GM23338 (cell line): ENCODE measurements at regions not wholly inside any gene's neighbourhood (a gene's known extent, or its start where the extent isn't known, plus 50 kb on each side); places are given as distances from the start of the nearest gene placed in this dataset.

Source experiments
- ATAC-seq: fragments of 200-7000 bp; cut with Tn5 transposase; 3 replicates; pipeline ENCODE4 v1.9.1; 2020
- DNase-seq: peaks from one replicate; pipeline ENCODE4 v3.0.0-alpha.2; 2015; ENCODE audit warnings: low spot score
- H2AFZ ChIP-seq: fragments of 200-600 bp; sonication (generic); 2 replicates; pipeline ENCODE4 v1.8.0; 2016; ENCODE audit warnings: antibody characterized with exemption, mild to moderate bottlenecking, moderate library complexity
- H3F3A ChIP-seq: fragments of 200-600 bp; sonication (generic); replicated peaks from 2 replicates; pipeline ENCODE4 v1.8.0; 2017; ENCODE audit warnings: antibody characterized with exemption, mixed run types, low read depth
- H3K27ac ChIP-seq: fragments of 200-600 bp; sonication (generic); 2 replicates; pipeline ENCODE4 v1.6.1; 2016; ENCODE audit warnings: low read depth
- H3K27me3 ChIP-seq: fragments of 200-600 bp; sonication (generic); 2 replicates; pipeline ENCODE4 v1.8.0; 2016; ENCODE audit warnings: mild to moderate bottlenecking, mixed run types, moderate library complexity; ENCODE audit not compliant: insufficient read depth
- H3K36me3 ChIP-seq: fragments of 200-600 bp; sonication (generic); 2 replicates; pipeline ENCODE4 v1.8.0; 2016; ENCODE audit warnings: mild to moderate bottlenecking; ENCODE audit not compliant: insufficient read depth
- H3K4me1 ChIP-seq: fragments of 200-600 bp; sonication (generic); 2 replicates; pipeline ENCODE4 v1.8.0; 2016; ENCODE audit warnings: mild to moderate bottlenecking, moderate library complexity; ENCODE audit not compliant: insufficient read depth
- H3K4me2 ChIP-seq: fragments of 200-600 bp; sonication (generic); 2 replicates; pipeline ENCODE4 v1.7.1; 2017; ENCODE audit warnings: mixed run types
- H3K4me3 ChIP-seq: fragments of 200-600 bp; sonication (generic); 2 replicates; pipeline ENCODE4 v1.6.1; 2016; ENCODE audit warnings: mixed run types
- H3K79me2 ChIP-seq: fragments of 200-600 bp; sonication (generic); replicated peaks from 2 replicates; pipeline ENCODE4 v1.8.0; 2017; ENCODE audit warnings: mild to moderate bottlenecking; ENCODE audit not compliant: insufficient read depth
- H3K9me2 ChIP-seq: fragments of 200-600 bp; sonication (generic); 2 replicates; pipeline ENCODE4 v1.8.0; 2017; ENCODE audit not compliant: insufficient read depth
- H4K20me1 ChIP-seq: fragments of 200-600 bp; sonication (generic); replicated peaks from 2 replicates; pipeline ENCODE4 v1.8.0; 2017; ENCODE audit warnings: mild to moderate bottlenecking; ENCODE audit not compliant: insufficient read depth
- H3K27ac Mint-ChIP-seq: 2 replicates; pipeline ENCODE4 v1.8.0; 2020; ENCODE audit warnings: inconsistent platforms, mild to moderate bottlenecking, moderate library complexity, mixed read lengths
- H3K27me3 Mint-ChIP-seq: 3 replicates; pipeline ENCODE4 v1.8.0; 2022; ENCODE audit warnings: low read depth, mild to moderate bottlenecking, moderate library complexity, mixed read lengths, inconsistent platforms; ENCODE audit not compliant: insufficient read depth, poor library complexity
- H3K36me3 Mint-ChIP-seq: 3 replicates; pipeline ENCODE4 v1.8.0; 2021; ENCODE audit warnings: low read depth, mild to moderate bottlenecking, inconsistent platforms, moderate library complexity, mixed read lengths
- H3K4me1 Mint-ChIP-seq: 3 replicates; pipeline ENCODE4 v1.8.0; 2020; ENCODE audit warnings: mild to moderate bottlenecking, inconsistent platforms, mixed read lengths
- H3K4me3 Mint-ChIP-seq: 3 replicates; pipeline ENCODE4 v1.8.0; 2021; ENCODE audit warnings: moderate library complexity, mild to moderate bottlenecking, inconsistent platforms, mixed read lengths
- H3K9me3 Mint-ChIP-seq: 3 replicates; pipeline ENCODE4 v1.8.0; 2020; ENCODE audit warnings: moderate library complexity, mild to moderate bottlenecking, inconsistent platforms, mixed read lengths
- CREB1 ChIP-seq: fragments of 250-450 bp; sonication (Bioruptor Pico); IDR thresholded peaks from 2 replicates; pipeline ENCODE4 v1.5.0; 2020; ENCODE audit warnings: low read depth, mild to moderate bottlenecking, moderate library complexity
- EZH2 ChIP-seq: fragments of 200-600 bp; sonication (generic); IDR thresholded peaks from one replicate; pipeline ENCODE4 v1.8.0; 2017; ENCODE audit warnings: antibody characterized with exemption, mild to moderate bottlenecking, low read depth; ENCODE audit not compliant: unreplicated experiment
- EZH2phosphoT487 ChIP-seq: fragments of 200-600 bp; sonication (generic); IDR thresholded peaks from one replicate; pipeline ENCODE4 v1.8.1; 2018; ENCODE audit warnings: antibody characterized with exemption; ENCODE audit not compliant: unreplicated experiment
- JUNB ChIP-seq: IDR thresholded peaks from one replicate; pipeline ENCODE4 v1.6.1; 2016; ENCODE audit warnings: antibody characterized with exemption; ENCODE audit not compliant: unreplicated experiment
- NANOG ChIP-seq: IDR thresholded peaks from 2 replicates; pipeline ENCODE4 v1.6.1; 2016; ENCODE audit warnings: antibody characterized with exemption, borderline replicate concordance
- POLR2AphosphoS5 ChIP-seq: IDR thresholded peaks from 2 replicates; pipeline ENCODE4 v1.6.1; 2016; ENCODE audit warnings: antibody characterized with exemption, low read depth
- STAT1 ChIP-seq: IDR thresholded peaks from one replicate; pipeline ENCODE4 v1.6.1; 2016; ENCODE audit warnings: antibody characterized with exemption; ENCODE audit not compliant: unreplicated experiment
- ZNF114 ChIP-seq: fragments of 250-450 bp; sonication (Bioruptor Pico); IDR thresholded peaks from 2 replicates; pipeline ENCODE4 v1.5.0; 2020; ENCODE audit warnings: mild to moderate bottlenecking, moderate library complexity
- ZNF331 ChIP-seq: fragments of 250-450 bp; sonication (Bioruptor Pico); IDR thresholded peaks from 2 replicates; pipeline ENCODE4 v1.5.0; 2020; ENCODE audit warnings: low read depth, mild to moderate bottlenecking, moderate library complexity
- TF ChIP-seq, protein P1 (sequence below): fragments of 250-450 bp; sonication (Bioruptor Pico); IDR thresholded peaks from 2 replicates; pipeline ENCODE4 v1.5.0; 2020; ENCODE audit warnings: mild to moderate bottlenecking, moderate library complexity
- TF ChIP-seq, protein P2 (sequence below): IDR thresholded peaks from one replicate; pipeline ENCODE4 v1.6.1; 2018; ENCODE audit warnings: antibody characterized with exemption; ENCODE audit not compliant: unreplicated experiment
- TF ChIP-seq, protein P3 (sequence below): IDR thresholded peaks from 2 replicates; pipeline ENCODE4 v1.6.1; 2016; ENCODE audit warnings: antibody characterized with exemption
- TF ChIP-seq, protein P4 (sequence below), 2 experiments: fragments of 200-600 bp in 1 of 2; sonication (generic) in 1 of 2; conservative IDR thresholded peaks; 2 replicates each; pipeline versions ENCODE4 v1.5.1 to v1.6.1; 2016 to 2017; ENCODE audit warnings: antibody characterized with exemption in 2 of 2, low read depth in 2 of 2, mild to moderate bottlenecking in 2 of 2, moderate library complexity in 1 of 2

DNA sequence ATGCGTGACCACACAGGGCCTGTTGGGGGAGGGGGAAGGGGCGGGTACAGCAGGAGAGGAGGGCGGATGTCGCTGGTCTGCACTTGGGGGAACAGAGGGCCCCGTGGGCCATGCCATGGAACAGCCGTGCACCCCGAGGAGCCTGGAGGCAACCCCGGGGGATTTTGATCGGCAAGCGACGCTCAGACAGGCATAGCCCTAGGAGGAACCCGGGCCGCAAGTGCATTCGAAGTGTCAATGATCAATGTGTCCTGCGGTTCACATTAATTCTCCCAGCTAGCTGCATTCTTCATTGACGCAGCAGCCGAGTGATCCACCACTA lies 772.8 kb upstream of the DEFB115 start:
- TF ChIP-seq POLR2AphosphoS5 (no peak), CREB1 (CRISPR knock-in tag) (no peak), ZNF114 (CRISPR knock-in tag) (no peak), ZNF331 (CRISPR knock-in tag) (no peak), NANOG (no peak), EZH2 (no peak), STAT1 (no peak), EZH2phosphoT487 (no peak), JUNB (no peak)
- TF ChIP-seq, protein P1, sequence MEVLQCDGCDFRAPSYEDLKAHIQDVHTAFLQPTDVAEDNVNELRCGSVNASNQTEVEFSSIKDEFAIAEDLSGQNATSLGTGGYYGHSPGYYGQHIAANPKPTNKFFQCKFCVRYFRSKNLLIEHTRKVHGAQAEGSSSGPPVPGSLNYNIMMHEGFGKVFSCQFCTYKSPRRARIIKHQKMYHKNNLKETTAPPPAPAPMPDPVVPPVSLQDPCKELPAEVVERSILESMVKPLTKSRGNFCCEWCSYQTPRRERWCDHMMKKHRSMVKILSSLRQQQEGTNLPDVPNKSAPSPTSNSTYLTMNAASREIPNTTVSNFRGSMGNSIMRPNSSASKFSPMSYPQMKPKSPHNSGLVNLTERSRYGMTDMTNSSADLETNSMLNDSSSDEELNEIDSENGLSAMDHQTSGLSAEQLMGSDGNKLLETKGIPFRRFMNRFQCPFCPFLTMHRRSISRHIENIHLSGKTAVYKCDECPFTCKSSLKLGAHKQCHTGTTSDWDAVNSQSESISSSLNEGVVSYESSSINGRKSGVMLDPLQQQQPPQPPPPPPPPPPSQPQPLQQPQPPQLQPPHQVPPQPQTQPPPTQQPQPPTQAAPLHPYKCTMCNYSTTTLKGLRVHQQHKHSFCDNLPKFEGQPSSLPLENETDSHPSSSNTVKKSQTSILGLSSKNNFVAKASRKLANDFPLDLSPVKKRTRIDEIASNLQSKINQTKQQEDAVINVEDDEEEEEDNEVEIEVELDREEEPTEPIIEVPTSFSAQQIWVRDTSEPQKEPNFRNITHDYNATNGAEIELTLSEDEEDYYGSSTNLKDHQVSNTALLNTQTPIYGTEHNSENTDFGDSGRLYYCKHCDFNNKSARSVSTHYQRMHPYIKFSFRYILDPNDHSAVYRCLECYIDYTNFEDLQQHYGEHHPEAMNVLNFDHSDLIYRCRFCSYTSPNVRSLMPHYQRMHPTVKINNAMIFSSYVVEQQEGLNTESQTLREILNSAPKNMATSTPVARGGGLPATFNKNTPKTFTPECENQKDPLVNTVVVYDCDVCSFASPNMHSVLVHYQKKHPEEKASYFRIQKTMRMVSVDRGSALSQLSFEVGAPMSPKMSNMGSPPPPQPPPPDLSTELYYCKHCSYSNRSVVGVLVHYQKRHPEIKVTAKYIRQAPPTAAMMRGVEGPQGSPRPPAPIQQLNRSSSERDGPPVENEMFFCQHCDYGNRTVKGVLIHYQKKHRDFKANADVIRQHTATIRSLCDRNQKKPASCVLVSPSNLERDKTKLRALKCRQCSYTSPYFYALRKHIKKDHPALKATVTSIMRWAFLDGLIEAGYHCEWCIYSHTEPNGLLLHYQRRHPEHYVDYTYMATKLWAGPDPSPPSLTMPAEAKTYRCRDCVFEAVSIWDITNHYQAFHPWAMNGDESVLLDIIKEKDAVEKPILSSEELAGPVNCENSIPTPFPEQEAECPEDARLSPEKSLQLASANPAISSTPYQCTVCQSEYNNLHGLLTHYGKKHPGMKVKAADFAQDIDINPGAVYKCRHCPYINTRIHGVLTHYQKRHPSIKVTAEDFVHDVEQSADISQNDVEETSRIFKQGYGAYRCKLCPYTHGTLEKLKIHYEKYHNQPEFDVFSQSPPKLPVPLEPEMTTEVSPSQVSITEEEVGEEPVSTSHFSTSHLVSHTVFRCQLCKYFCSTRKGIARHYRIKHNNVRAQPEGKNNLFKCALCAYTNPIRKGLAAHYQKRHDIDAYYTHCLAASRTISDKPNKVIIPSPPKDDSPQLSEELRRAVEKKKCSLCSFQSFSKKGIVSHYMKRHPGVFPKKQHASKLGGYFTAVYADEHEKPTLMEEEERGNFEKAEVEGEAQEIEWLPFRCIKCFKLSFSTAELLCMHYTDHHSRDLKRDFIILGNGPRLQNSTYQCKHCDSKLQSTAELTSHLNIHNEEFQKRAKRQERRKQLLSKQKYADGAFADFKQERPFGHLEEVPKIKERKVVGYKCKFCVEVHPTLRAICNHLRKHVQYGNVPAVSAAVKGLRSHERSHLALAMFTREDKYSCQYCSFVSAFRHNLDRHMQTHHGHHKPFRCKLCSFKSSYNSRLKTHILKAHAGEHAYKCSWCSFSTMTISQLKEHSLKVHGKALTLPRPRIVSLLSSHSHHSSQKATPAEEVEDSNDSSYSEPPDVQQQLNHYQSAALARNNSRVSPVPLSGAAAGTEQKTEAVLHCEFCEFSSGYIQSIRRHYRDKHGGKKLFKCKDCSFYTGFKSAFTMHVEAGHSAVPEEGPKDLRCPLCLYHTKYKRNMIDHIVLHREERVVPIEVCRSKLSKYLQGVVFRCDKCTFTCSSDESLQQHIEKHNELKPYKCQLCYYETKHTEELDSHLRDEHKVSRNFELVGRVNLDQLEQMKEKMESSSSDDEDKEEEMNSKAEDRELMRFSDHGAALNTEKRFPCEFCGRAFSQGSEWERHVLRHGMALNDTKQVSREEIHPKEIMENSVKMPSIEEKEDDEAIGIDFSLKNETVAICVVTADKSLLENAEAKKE, result no peak
- TF ChIP-seq, protein P2, sequence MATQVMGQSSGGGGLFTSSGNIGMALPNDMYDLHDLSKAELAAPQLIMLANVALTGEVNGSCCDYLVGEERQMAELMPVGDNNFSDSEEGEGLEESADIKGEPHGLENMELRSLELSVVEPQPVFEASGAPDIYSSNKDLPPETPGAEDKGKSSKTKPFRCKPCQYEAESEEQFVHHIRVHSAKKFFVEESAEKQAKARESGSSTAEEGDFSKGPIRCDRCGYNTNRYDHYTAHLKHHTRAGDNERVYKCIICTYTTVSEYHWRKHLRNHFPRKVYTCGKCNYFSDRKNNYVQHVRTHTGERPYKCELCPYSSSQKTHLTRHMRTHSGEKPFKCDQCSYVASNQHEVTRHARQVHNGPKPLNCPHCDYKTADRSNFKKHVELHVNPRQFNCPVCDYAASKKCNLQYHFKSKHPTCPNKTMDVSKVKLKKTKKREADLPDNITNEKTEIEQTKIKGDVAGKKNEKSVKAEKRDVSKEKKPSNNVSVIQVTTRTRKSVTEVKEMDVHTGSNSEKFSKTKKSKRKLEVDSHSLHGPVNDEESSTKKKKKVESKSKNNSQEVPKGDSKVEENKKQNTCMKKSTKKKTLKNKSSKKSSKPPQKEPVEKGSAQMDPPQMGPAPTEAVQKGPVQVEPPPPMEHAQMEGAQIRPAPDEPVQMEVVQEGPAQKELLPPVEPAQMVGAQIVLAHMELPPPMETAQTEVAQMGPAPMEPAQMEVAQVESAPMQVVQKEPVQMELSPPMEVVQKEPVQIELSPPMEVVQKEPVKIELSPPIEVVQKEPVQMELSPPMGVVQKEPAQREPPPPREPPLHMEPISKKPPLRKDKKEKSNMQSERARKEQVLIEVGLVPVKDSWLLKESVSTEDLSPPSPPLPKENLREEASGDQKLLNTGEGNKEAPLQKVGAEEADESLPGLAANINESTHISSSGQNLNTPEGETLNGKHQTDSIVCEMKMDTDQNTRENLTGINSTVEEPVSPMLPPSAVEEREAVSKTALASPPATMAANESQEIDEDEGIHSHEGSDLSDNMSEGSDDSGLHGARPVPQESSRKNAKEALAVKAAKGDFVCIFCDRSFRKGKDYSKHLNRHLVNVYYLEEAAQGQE, result no peak
- TF ChIP-seq, protein P3, sequence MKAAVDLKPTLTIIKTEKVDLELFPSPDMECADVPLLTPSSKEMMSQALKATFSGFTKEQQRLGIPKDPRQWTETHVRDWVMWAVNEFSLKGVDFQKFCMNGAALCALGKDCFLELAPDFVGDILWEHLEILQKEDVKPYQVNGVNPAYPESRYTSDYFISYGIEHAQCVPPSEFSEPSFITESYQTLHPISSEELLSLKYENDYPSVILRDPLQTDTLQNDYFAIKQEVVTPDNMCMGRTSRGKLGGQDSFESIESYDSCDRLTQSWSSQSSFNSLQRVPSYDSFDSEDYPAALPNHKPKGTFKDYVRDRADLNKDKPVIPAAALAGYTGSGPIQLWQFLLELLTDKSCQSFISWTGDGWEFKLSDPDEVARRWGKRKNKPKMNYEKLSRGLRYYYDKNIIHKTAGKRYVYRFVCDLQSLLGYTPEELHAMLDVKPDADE, result no peak
- TF ChIP-seq, protein P4, sequence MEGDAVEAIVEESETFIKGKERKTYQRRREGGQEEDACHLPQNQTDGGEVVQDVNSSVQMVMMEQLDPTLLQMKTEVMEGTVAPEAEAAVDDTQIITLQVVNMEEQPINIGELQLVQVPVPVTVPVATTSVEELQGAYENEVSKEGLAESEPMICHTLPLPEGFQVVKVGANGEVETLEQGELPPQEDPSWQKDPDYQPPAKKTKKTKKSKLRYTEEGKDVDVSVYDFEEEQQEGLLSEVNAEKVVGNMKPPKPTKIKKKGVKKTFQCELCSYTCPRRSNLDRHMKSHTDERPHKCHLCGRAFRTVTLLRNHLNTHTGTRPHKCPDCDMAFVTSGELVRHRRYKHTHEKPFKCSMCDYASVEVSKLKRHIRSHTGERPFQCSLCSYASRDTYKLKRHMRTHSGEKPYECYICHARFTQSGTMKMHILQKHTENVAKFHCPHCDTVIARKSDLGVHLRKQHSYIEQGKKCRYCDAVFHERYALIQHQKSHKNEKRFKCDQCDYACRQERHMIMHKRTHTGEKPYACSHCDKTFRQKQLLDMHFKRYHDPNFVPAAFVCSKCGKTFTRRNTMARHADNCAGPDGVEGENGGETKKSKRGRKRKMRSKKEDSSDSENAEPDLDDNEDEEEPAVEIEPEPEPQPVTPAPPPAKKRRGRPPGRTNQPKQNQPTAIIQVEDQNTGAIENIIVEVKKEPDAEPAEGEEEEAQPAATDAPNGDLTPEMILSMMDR (conservative IDR thresholded peaks at IDR 0.05; ENCODE audit: low read depth in 2 of 2), result no peak
- H4K20me1 ChIP-seq, result no peaks in the 10 kb centered on the region
- DNase-seq (no peak), ATAC-seq (no peak)
- peaks cover 77% of the 10 kb centered on the region for H3K9me3 Mint-ChIP-seq
- peaks cover 42% of the 10 kb centered on the region for H3K36me3 Mint-ChIP-seq
- H3K27ac Mint-ChIP-seq, result no peak overlapping the region
- H3K79me2 ChIP-seq, result no peaks in the 10 kb centered on the region
- no peaks in the 10 kb centered on the region for H3K4me1 Mint-ChIP-seq
- no peak overlapping the region for H3K4me2 ChIP-seq
- H3K27ac ChIP-seq, result no peak overlapping the region
- no peaks in the 10 kb centered on the region for H3F3A ChIP-seq
- no peak overlapping the region for H3K4me3 Mint-ChIP-seq
- H3K27me3 Mint-ChIP-seq, result peaks cover 7% of the 10 kb centered on the region
- H3K4me3 ChIP-seq, result no peak overlapping the region
- H3K4me1 ChIP-seq, result no peaks in the 10 kb centered on the region; the same call in 1 of the 2 replicates
- H2AFZ ChIP-seq, result no peak overlapping the region
- peaks cover 32% of the 10 kb centered on the region for H3K27me3 ChIP-seq
- no peaks in the 10 kb centered on the region for H3K36me3 ChIP-seq
- no peaks in the 10 kb centered on the region for H3K9me2 ChIP-seq
